ENCODE measurements at regions not wholly inside any gene's neighbourhood (a gene's known extent, or its start where the extent isn't known, plus 50 kb on each side); places are given as distances from the start of the nearest gene placed in this dataset.

DNA sequence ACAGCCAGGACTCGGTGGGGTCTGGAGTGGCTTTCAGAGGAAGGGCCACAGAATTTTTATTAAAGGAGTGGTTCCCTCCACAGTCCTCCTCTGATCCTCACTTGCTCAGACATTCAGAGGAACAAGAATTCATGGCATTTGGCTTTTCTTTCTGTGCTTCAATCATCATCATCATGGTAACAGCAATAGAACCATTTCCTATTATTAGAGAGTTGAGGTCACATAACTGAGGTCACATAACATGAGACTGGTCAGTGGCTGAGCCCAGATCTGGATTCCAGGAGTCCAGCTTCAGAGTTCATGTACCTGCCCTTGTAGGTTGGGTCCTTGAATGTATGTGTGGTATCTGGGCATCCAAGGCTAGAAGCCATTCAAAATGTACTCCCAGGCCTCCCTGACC is 177.3 kb upstream of the GRB10 start:
- no peak overlapping the region for H2AFZ ChIP-seq
- H3K36me3 ChIP-seq (replicated peaks; ENCODE audit: insufficient read depth, low read depth) = no peaks in the 10 kb centered on the region
- 76% methylated on average over 1 of the region's 1 CpG for WGBS (ENCODE audit: low lambda C conversion rate, missing lambda C conversion rate)
- no peak overlapping the region for H3K4me2 ChIP-seq
- TF ChIP-seq EZH2phosphoT487 (IDR thresholded peaks at IDR 0.05; ENCODE audit: low read depth, severe bottlenecking, unreplicated experiment) (no peak), EZH2 (IDR thresholded peaks at IDR 0.05; ENCODE audit: borderline replicate concordance) (no peak)
- TF ChIP-seq, protein P1, sequence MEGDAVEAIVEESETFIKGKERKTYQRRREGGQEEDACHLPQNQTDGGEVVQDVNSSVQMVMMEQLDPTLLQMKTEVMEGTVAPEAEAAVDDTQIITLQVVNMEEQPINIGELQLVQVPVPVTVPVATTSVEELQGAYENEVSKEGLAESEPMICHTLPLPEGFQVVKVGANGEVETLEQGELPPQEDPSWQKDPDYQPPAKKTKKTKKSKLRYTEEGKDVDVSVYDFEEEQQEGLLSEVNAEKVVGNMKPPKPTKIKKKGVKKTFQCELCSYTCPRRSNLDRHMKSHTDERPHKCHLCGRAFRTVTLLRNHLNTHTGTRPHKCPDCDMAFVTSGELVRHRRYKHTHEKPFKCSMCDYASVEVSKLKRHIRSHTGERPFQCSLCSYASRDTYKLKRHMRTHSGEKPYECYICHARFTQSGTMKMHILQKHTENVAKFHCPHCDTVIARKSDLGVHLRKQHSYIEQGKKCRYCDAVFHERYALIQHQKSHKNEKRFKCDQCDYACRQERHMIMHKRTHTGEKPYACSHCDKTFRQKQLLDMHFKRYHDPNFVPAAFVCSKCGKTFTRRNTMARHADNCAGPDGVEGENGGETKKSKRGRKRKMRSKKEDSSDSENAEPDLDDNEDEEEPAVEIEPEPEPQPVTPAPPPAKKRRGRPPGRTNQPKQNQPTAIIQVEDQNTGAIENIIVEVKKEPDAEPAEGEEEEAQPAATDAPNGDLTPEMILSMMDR (IDR thresholded peaks at IDR 0.05; ENCODE audit: poor library complexity) = no peak
- H3K4me3 ChIP-seq = no peak overlapping the region
- no peaks in the 10 kb centered on the region for H3K27me3 ChIP-seq
- H4K20me1 ChIP-seq (ENCODE audit: insufficient read depth, poor library complexity, severe bottlenecking) = no peaks in the 10 kb centered on the region
- no peaks in the 10 kb centered on the region for H3K9me3 ChIP-seq (ENCODE audit: low read depth)
- no peaks in the 10 kb centered on the region for H3K9me2 ChIP-seq (replicated peaks; ENCODE audit: insufficient read depth)
- H3K4me1 ChIP-seq (ENCODE audit: insufficient read depth) = peaks cover 7% of the 10 kb centered on the region
- no peak overlapping the region for H3K27ac ChIP-seq
- DNase-seq (ENCODE audit: low spot score) = no peak
- no peaks in the 10 kb centered on the region for H3K79me2 ChIP-seq

DNA sequence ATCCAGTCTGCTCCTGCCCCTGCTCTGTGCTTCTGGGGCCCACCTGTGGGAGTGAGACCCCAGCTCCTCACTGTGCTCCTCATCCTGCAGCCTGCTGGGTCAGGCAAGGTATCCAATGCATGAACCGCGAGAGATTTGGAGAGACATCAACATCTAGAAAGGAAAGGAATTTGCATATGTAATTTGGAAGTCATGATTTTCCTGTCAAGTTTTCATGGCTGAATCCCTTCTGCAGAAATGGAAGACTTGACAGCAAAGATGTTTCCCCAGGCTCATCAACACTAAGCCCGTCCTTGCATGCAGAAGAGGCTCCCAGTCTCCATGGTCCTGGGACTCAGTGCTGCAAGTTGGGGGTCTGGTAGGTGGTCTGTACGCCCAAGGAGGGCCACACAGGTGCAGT is 176.9 kb upstream of the GRB10 start:
- Histone ChIP-seq H3K36me3 (replicated peaks; ENCODE audit: insufficient read depth, low read depth) (no peaks in the 10 kb centered on the region), H3K27me3 (no peaks in the 10 kb centered on the region), H3K4me1 (ENCODE audit: insufficient read depth) (peaks cover 7% of the 10 kb centered on the region), H3K4me3 (no peak overlapping the region), H3K79me2 (no peaks in the 10 kb centered on the region), H3K9me2 (replicated peaks; ENCODE audit: insufficient read depth) (no peaks in the 10 kb centered on the region), H3K9me3 (ENCODE audit: low read depth) (no peaks in the 10 kb centered on the region), H3K4me2 (no peak overlapping the region), H4K20me1 (ENCODE audit: insufficient read depth, poor library complexity, severe bottlenecking) (no peaks in the 10 kb centered on the region), H2AFZ (no peak overlapping the region), H3K27ac (no peak overlapping the region)
- DNase-seq (ENCODE audit: low spot score) = no peak
- WGBS (ENCODE audit: low lambda C conversion rate, missing lambda C conversion rate) = 90% methylated on average over 4 of the region's 4 CpGs
- TF ChIP-seq, protein P1 (IDR thresholded peaks at IDR 0.05; ENCODE audit: poor library complexity) = no peak
- TF ChIP-seq EZH2 (IDR thresholded peaks at IDR 0.05; ENCODE audit: borderline replicate concordance) = no peak

DNA sequence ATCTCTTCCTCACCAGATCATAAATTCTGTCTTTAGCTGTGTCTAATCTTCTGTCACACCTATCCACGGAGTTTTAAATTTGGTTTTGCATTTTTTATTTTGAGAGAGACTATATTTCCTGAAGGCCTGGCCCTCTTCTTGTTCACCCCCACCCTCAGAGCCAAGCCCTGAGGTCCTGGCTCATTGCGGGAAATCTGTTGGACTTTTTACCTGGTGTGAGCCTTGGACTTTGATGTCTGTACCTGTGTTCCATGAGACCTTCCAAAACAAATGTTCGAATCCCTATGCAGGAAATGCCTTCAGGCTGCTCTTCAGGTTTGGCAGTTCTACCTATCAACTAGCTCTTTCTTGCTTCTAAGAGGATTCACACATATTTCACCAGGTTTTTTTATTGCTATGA is 175.2 kb upstream of the GRB10 start:
- WGBS (ENCODE audit: low lambda C conversion rate, missing lambda C conversion rate) = 61% methylated on average over 3 of the region's 3 CpGs
- peak overlapping the region; percentile 52 for H3K4me2 ChIP-seq
- H3K36me3 ChIP-seq (replicated peaks; ENCODE audit: insufficient read depth, low read depth) = no peaks in the 10 kb centered on the region
- H3K27ac ChIP-seq = peak overlapping the region; percentile 77
- TF ChIP-seq EZH2 (IDR thresholded peaks at IDR 0.05; ENCODE audit: borderline replicate concordance) = no peak
- TF ChIP-seq EZH2phosphoT487 (IDR thresholded peaks at IDR 0.05; ENCODE audit: low read depth, severe bottlenecking, unreplicated experiment) = no peak
- TF ChIP-seq, protein P1 (IDR thresholded peaks at IDR 0.05; ENCODE audit: poor library complexity) = no peak
- DNase-seq (ENCODE audit: low spot score) = no peak
- peaks cover 13% of the 10 kb centered on the region for H3K4me1 ChIP-seq (ENCODE audit: insufficient read depth)
- H3K27me3 ChIP-seq = no peaks in the 10 kb centered on the region
- no peaks in the 10 kb centered on the region for H3K79me2 ChIP-seq
- no peaks in the 10 kb centered on the region for H4K20me1 ChIP-seq (ENCODE audit: insufficient read depth, poor library complexity, severe bottlenecking)
- no peak overlapping the region for H3K4me3 ChIP-seq
- H2AFZ ChIP-seq = no peak overlapping the region
- no peaks in the 10 kb centered on the region for H3K9me3 ChIP-seq (ENCODE audit: low read depth)
- H3K9me2 ChIP-seq (replicated peaks; ENCODE audit: insufficient read depth) = no peaks in the 10 kb centered on the region

DNA sequence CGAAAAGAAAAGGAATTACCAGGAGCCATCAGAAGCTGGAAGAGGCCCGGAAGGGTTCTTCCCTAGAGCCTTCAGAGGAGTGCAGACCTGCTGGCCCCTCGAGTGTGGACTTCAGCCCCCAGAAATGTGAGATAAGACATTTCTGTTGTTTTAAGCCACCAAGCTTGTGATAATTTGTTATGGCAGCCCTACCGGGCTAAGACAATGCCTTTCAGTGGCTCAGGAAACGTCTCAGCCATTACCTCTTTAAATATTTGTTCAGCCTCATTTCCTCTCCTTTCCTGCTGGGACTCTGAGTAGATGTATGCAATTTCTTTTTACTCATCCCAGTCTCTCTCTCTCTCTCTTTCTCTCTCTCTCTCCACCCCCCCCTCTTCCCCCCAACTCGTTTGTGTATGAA is 174.7 kb upstream of the GRB10 start:
- peak overlapping the region; percentile 77 for H3K27ac ChIP-seq
- H3K9me3 ChIP-seq (ENCODE audit: low read depth) = no peaks in the 10 kb centered on the region
- peak overlapping the region; percentile 52 for H3K4me2 ChIP-seq
- no peak overlapping the region for H2AFZ ChIP-seq
- 31% methylated on average over 6 of the region's 6 CpGs for WGBS (ENCODE audit: low lambda C conversion rate, missing lambda C conversion rate)
- no peaks in the 10 kb centered on the region for H3K27me3 ChIP-seq
- H3K4me1 ChIP-seq (ENCODE audit: insufficient read depth) = peaks cover 13% of the 10 kb centered on the region
- TF ChIP-seq EZH2 (IDR thresholded peaks at IDR 0.05; ENCODE audit: borderline replicate concordance) (no peak), EZH2phosphoT487 (IDR thresholded peaks at IDR 0.05; ENCODE audit: low read depth, severe bottlenecking, unreplicated experiment) (no peak)
- no peaks in the 10 kb centered on the region for H3K36me3 ChIP-seq (replicated peaks; ENCODE audit: insufficient read depth, low read depth)
- no peaks in the 10 kb centered on the region for H3K79me2 ChIP-seq
- no peaks in the 10 kb centered on the region for H3K9me2 ChIP-seq (replicated peaks; ENCODE audit: insufficient read depth)
- no peaks in the 10 kb centered on the region for H4K20me1 ChIP-seq (ENCODE audit: insufficient read depth, poor library complexity, severe bottlenecking)
- DNase-seq (ENCODE audit: low spot score) = peak; percentile 45
- H3K4me3 ChIP-seq = no peak overlapping the region
